ENCODE measurements at regions not wholly inside any gene's neighbourhood (a gene's known extent, or its start where the extent isn't known, plus 50 kb on each side); places are given as distances from the start of the nearest gene placed in this dataset.

DNA sequence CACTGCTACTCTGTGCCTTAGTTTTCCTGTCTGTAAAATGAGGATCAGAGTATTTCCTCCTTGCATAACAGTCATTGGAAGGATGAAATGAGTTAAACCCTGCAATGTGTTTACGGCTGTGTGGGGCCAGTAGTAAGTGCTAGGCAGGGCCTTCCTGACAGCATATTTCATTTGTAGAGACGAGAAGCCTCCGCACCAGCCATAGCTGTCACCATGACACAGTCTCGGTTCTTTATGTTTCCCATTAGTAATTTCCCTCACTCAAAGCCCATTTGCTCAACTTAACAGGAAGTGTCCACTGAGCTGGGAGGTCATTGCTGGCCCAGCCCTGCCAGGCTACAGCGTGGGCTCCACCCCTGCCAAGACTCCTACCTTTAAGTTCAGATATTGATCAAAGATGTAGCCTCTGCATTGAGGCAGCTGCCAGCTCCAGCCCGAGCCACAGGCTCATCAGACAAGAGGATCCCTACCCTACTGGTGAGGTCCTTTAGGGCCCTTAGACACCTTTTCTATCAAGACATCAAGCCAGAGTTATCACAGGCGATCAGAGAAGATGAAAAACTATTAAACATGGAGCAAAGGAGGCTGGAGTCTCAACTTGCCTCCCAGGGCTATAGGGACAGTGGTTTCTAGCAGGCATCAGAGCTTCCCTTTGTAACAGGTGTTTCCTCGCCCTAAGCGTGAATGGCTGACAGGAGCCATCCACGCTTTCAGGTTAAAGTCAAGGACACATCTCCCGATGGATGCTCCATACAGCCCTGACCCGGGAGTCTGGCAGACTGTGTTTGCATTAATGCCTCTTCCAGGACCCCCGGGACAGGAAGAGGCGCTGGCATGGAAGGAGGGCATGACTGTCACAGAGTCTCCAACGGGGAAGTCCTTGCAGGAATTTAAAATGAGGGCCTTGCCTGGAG, 251.7 kb downstream of the NDUFA10 start (continued):
- TF ChIP-seq, protein P1, sequence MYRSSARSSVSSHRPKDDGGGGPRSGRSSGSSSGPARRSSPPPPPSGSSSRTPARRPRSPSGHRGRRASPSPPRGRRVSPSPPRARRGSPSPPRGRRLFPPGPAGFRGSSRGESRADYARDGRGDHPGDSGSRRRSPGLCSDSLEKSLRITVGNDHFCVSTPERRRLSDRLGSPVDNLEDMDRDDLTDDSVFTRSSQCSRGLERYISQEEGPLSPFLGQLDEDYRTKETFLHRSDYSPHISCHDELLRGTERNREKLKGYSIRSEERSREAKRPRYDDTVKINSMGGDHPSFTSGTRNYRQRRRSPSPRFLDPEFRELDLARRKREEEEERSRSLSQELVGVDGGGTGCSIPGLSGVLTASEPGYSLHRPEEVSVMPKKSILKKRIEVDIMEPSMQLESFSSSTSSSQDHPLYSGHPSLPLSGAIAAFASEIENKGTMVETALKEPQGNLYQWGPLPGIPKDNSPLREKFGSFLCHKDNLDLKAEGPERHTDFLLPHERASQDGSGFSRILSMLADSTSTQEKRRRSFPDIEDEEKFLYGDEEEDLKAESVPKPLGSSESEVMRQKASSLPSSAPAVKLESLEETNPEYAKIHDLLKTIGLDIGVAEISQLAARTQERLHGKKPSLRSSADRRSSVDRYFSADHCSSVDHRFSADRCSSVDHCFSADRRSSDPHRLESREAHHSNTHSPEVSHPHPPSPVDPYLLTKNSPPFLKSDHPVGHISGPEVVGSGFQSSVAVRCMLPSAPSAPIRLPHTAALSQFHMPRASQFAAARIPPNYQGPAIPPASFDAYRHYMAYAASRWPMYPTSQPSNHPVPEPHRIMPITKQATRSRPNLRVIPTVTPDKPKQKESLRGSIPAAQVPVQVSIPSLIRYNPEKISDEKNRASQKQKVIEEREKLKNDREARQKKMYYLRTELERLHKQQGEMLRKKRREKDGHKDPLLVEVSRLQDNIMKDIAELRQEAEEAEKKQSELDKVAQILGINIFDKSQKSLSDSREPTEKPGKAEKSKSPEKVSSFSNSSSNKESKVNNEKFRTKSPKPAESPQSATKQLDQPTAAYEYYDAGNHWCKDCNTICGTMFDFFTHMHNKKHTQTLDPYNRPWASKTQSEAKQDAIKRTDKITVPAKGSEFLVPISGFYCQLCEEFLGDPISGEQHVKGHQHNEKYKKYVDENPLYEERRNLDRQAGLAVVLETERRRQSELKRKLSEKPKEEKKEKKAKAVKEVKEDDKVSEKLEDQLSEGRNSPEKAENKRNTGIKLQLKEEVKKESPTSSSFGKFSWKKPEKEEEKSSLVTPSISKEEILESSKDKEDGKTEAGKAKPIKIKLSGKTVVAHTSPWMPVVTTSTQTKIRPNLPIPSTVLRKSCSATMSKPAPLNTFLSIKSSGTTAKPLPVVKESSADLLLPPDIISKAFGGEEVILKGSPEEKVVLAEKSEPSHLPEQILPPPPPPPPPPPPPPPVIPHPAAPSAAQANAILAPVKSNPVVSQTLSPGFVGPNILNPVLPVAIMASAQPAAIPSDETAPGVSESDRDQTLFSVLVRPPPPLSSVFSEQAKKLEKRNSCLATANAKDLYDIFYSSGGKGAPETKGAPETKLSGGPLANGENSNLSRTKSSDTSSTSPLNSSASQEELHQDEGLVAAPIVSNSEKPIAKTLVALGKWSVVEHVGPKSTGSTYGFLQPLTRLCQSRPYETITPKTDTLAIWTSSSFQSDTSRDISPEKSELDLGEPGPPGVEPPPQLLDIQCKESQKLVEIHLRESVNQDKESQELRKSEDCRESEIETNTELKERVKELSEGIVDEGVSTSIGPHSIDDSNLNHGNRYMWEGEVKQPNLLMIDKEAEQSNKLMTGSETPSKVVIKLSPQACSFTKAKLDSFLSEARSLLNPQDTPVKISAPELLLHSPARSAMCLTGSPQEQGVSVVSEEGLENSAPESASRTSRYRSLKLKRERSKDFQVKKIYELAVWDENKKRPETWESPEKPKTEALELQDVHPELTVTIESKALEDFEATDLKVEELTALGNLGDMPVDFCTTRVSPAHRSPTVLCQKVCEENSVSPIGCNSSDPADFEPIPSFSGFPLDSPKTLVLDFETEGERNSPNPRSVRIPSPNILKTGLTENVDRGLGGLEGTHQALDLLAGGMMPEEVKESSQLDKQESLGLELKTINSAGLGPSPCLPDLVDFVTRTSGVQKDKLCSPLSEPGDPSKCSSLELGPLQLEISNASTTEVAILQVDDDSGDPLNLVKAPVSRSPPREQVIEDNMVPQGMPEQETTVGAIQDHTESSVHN (IDR thresholded peaks at IDR 0.05; ENCODE audit: borderline replicate concordance in 1 of 2, low read depth in 1 of 2) = no peak
- TF ChIP-seq SREBF2 (CRISPR knock-in tag; IDR thresholded peaks at IDR 0.05) (no peak), CHD4 (IDR thresholded peaks at IDR 0.05; ENCODE audit: insufficient read depth, insufficient replicate concordance, low read depth, low read length, poor library complexity, severe bottlenecking) (no peak), ZC3H8 (IDR thresholded peaks at IDR 0.05) (no peak), SRF (CRISPR knock-in tag; IDR thresholded peaks at IDR 0.05) (no peak), ZNF140 (CRISPR knock-in tag; IDR thresholded peaks at IDR 0.05) (no peak)
